DOHH2 (cell line): ENCODE measurements at regions not wholly inside any gene's neighbourhood (a gene's known extent, or its start where the extent isn't known, plus 50 kb on each side); places are given as distances from the start of the nearest gene placed in this dataset.

ENCODE experiments used
- CTCF ChIP-seq: fragments of 200-600 bp; sonication (generic); IDR thresholded peaks from one replicate; pipeline ENCODE4 v1.5.1; 2014; ENCODE audit warnings: antibody characterized with exemption, mild to moderate bottlenecking, low read depth, low read length; ENCODE audit not compliant: poor library complexity, severe bottlenecking
- EZH2phosphoT487 ChIP-seq: fragments of 200-600 bp; sonication (generic); IDR thresholded peaks from 2 replicates; pipeline ENCODE4 v1.6.1; 2017; ENCODE audit warnings: borderline replicate concordance, mild to moderate bottlenecking, antibody characterized with exemption, low read length, moderate library complexity, mixed read lengths

GRCh38 chr2:120984452-120985173 is 248.9 kb downstream of the GLI2 start:
- no peak for TF ChIP-seq CTCF
- no peak for TF ChIP-seq EZH2phosphoT487
